HG03097 (cell line): ENCODE measurements at regions not wholly inside any gene's neighbourhood (a gene's known extent, or its start where the extent isn't known, plus 50 kb on each side); places are given as distances from the start of the nearest gene placed in this dataset.
"Not testable (repeated sequence)": the region's sequence is repeated elsewhere in the genome, so short reads cannot be mapped to it uniquely, and the experiment has no call there.

Experiments used
- ATAC-seq: cut with Tn5 transposase; IDR thresholded peaks from one replicate; pipeline ENCODE4 v1.9.1; 2021; ENCODE audit not compliant: unreplicated experiment, low FRiP score

DNA sequence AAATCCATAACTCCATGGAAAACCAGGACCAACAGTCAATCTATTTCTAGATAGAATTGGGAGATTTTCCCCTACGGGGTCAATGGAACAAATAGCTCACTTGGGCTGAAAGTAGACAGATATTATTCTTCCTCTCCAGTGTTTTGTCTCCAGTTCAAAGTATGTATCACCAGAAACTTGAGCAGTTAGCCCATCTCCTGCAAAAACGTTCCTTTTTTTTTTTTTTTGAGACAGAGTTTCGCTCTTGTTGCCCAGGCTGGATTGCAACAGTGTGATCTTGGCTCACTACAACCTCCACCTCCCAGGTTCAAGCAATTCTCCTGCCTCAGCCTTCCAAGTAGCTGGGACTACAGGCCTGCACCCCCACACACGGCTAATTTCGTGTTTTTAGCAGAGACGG, 390.0 kb upstream of the AUTS2 start:
- no peak for ATAC-seq

DNA sequence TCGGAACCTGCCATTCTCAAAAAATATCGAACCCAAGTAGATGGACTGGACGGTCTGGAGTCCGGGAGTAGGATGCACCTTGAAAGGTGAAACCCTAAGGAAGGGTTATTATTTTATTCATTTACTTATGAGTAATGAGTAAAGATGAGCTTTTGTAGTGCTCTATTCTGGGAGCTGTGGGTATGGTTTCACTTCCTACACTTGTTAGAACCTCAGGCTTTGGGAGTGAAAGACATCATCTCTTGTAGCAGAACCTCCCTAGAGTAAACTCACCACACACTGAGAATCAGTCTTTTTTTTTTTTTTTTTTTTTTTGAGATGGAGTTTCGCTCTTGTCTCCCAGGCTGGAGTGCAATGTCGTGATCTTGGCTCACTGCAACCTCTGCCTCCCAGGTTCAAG, 389.4 kb upstream of the AUTS2 start:
- ATAC-seq, result no peak

DNA sequence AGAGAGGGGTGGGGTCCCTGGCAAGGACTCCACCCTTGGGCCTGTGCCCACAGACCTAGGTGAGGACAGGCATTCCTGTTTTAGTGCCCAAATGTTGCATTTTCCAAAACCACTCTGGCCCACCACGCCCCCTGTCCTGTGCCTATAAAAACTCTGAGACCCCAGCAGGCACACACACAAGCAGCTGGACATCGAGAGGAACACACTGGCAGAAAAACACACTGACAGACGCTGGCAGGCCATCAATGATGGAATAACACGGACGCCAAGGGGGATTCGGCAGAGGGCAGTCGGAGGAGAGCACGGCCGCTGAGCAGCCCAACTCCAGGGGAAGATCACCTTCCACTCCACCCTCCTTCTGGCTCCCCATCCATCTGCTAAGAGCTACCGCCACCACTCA, 386.9 kb upstream of the AUTS2 start:
- no peak for ATAC-seq

DNA sequence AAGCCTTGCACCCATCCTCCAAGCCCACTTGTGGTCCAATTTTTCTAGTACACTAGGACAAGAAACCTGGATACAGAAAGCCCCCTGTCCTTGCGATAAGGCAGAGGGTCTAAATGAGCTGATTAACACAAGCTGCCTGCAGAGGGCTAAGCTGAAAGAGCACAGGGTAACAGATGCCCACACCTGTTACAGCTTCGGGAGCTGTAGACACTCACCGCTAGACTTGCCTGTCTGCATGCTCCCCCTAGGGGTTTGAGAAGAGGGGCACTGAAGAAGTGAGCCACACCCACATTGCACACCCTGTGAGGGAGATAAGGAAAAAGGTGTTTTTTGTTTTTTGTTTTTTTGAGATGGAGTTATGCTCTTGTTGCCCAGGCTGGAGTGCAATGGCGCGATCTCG, 386.5 kb upstream of the AUTS2 start:
- no peak for ATAC-seq

DNA sequence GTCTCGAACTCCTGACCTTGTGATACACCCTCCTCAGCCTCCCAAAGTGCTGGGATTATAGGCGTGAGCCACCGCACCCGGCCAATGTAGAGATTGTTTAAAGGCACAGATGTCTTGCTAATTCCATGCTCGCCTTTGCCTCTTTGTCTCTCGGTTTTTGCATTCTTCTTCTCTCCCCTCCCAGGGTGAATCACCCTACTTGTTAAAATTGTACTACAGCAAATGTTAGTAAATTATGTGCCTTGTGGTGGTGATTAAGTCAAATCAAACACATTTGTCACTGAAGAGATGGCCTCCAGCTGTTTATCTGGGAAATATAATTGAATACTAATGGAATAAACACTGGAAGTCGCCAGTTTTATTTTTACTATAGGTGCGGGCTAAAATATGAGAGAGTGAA, 384.4 kb upstream of the AUTS2 start:
- no peak for ATAC-seq

DNA sequence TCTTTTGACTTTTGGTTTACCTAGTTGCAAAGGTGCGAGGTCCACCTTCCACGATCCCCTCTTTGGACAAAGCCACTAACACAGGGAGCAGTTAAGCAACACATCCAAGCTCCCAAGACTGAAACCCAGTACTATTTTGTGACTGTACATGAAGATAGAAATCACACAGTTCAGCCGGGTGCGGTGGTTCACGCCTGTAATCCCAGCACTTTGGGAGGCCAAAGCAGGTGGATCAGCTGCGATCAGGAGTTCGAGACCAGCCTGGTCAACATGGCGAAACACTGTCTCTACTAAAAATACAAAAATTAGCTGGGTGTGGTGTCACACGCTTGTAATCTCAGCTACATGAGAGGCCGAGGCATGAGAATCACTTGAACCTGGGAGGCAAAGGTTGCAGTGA, 382.8 kb upstream of the AUTS2 start:
- not testable (repeated sequence) for ATAC-seq

DNA sequence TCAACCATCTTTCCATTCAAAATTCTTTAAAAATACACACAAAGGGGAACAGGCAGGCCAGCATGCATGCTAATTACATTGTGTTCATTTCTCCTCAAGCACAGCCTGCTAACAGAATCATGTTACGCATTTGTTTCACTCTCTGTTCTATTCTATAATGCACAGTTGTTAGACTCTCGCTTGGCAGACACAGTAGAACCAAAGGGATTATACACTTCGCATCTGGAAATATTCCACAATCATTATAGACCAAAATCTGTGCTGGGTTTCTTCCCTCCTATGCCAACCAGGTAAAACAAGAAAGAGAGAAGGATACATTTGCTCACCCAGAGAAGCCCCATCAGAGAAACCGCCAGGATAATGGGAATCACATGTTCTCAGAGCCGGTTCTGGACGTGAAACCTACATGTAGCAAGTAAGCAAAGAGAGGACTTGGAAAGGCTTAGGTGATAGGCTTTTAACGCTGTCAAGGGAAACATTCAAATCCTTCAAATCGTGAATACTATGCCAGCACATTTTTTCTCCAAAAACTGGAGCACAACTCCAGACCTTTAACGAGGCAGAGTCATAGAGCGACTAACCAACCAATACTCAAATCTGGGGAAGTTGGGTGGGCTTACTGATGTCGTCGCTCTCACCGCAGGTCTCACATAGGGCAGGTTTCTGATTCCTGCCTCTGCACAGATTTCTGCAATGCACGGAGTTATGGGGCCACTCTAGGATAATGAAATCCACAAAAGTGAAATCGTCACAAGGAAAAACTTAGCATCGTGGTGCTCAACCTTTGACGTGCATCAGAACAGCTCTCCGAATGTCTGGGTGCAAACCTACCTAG, 380.5 kb upstream of the AUTS2 start:
- ATAC-seq, result no peak

DNA sequence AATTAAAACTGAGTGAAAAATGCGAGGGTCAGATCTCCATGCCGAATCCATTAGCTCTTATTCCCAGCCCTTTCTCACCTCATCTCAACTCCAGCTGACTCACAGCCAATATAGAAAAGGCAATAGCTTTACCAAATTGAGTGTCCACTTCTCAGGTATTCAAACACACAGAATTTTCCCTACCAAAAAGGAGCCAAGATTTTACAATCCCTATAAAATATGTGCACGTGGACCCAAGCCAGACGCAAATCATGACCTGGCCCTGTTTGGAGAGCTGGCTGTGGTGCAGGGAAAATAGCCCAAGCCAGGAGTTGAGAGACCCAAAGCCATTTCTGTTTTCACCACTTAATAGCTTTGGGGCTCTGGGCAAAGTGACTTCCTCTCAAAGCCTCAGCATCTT, 379.7 kb upstream of the AUTS2 start:
- no peak for ATAC-seq

DNA sequence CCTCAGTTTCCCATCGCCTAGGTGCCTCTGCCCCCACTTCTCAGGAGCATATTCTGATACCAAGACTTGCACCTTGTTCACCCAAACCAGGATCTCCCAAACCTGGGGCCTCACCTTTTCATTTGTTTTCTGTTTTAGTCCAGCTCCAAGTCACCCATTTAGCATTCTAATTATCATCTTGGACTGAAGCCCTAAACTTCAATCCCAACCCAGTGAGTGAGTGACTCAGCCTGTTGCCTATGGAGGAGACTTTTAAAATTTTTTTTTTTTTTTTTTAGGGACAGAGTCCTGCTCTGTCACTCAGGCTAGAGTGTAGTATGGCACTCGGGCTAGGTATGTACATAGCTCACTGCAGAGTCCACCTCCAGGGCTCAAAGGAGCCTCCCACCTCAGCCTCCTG, 378.9 kb upstream of the AUTS2 start:
- ATAC-seq, result no peak

DNA sequence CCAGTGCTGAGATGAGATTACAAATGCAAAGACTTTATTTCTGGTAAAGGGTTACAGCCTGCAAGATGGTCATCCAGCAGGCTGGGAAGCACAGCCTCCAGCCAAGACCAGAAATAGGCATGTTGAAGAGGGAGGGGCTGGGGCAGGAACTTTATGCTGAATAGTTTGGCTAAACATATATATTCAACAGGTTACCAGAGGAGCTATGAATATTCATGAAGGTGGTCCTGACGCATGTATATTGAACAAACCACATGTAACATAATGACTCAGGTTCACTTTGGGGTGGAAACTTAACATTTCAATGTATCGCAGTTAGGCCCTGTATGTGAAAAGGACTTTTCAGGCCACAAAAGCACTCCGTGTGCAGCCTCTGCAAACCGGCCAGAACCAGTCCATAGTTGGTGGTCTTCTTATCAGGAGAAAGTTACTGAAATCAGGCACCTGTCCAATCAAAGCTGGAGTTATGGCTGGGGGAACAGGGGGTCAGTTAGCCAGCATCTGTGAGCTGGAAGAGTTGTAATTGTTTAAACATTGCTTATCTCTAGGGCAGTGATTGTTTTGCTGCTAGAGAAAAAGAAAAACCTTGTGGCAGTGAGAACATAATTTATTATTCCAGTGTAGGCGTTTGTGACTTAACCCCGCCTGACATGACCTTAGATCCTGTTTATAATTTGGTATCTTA, 372.9 kb upstream of the AUTS2 start:
- ATAC-seq, result no peak

DNA sequence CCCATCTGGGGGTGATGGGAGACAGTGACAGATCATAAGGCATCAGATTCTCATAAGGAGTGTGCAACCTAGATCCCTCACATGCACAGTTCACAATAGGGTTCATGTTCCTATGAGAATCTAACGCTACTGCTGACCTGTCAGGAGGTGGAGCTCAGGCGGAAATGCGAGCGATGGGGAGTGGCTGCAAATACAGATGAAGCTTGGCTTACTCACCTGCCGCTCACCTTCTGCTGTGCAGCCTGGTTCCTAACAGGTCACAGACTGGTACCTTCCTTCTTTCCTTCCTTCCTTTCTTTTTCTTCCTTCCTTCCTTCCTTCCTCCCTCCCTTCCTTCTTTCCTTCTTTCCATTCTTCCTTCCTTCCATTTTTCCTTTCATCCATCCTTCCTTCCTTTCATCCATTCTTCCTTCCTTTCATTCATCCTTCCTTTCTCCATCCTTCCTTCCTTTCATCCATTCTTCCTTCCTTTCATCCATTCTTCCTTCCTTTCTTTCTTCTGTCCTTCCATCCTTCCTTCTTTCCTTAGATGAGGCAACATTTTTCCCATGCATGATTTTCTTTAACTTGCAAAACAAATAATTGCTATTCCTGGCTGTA, 370.0 kb upstream of the AUTS2 start:
- ATAC-seq, result no peak

DNA sequence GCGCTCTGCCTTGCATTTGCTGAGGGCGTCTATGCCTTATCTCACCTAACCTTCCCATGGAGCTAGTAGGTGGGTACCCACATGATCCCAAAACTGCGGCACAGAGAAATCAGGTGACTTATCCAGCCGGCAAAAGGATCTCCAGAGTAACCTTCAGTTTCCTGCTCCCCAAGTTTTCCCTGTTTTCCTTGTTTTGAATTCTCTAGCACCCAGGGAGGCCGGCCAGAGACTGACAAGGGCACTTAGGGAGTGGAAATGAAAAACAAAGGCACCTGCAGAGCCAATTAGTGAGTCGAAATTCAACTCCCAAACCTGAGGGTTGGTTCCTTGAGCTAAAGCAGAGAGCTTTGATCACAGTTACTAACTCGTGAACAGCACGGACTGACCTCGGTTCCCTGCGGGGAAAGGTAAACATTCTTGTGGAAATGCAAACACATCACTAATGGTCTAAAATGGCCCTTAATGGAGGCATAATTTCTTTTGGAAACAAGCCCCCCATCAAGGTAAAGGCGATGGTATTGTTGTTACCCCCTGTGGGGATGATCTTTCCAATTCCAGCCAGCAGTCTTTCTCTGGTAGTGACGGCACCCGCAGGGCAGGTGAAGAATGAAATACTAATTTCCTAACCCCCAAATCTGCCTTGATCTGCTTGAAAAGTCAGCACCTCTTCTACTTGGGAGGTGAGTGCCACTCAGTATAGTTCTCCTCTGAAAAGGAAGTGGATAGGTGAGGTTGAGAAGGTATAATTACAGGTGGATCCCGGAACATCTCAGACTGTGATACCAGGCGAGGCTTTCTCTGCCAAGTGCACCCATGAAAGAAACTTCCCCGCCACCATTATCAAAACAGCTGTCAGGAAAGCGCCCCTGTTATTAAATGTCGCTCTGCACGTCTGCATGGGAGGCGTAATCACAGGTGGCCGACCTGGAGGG, 365.6 kb upstream of the AUTS2 start:
- no peak for ATAC-seq

DNA sequence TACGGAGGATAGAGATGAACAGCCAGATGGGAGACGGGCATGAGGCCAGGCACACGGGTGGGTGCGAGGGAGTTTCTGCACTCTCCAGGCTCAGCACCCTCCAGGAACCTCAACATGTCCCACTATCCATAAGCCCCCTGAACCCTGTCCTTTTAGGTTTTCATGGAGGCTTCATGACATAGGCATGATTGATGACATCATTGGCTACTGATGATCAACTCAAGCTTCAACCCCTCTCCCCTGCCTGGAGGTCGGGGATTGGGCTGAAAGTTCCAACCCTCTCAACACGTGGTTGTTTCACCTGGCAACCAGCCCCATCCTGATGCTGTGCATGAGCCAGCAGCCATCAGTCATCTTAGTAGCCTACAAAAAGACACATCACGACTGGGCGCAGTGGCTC, 360.7 kb upstream of the AUTS2 start:
- ATAC-seq, result no peak

DNA sequence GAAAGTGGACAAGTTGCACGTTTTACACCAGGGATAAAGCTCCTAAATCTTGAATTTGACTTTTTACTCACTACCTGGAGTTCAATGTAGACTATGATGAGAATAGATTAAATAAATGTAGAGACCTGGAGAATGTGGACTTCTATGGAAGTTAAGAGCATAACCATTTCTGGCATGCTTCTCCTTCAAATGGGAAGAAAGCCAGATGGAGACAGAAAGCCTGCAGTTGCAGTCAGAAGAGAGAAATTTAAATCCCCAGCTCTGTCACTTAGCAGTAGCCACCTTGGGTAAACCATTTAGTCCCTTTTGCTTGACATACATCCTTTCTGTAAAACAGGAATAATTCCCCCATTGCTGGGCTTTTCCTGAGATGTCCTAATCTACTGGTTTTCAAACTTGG, 355.3 kb upstream of the AUTS2 start:
- no peak for ATAC-seq

DNA sequence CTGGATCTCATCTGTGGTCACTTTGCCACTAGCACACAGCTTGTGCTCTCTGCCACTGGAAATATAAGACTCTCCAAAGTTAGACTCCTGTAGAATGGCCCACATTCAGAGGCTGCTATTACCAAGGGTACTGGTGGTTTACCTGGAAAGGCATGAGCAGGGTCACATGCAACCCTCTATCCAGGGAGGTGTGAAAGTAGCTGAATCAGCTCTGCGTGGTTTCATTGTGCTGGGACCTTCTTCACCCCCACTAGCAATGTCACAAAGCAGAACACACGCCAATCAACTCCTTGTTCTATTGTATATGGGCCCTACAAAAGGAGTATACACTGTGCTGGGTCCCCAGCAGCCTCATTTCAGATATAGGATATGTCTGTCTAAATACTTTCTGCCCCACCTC, 353.6 kb upstream of the AUTS2 start:
- ATAC-seq, result no peak

DNA sequence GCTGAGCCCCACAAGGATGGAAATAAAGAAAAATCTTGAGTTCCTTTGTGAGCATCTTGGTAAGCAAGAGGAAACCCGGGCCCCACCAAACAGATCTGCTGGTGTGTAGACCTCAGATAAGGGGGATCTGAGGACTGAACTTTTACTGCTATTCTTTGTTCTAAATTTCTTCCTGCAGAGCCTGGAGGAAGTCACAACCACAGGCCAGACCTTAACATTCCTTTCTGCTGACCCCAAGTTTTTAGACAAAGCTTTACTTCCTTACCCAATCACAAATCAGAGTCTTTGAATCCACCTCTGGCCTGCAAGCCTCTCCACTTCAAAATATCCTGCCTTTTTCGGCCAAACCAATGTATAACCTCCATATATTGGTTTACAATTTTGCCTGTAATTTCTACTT, 352.6 kb upstream of the AUTS2 start:
- no peak for ATAC-seq

DNA sequence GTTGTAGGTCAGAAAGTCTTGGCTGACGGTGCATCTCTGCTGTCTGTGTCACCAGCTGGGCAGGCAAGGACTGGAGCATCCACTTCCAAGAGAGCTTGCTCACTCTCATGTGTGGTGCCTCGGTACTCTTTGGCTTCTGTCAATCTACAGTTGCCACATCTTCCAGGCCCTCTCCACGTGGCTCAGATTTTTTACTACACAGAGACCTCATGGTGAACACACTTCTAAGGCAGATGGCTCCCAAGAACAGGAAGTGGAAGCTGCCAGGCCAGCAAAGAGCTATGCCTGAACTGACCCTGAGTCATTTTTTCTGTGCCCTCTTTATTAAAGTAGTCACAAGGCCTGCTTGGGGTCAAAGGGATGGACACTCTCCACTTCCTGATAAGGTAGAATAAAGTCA, 351.5 kb upstream of the AUTS2 start:
- no peak for ATAC-seq

DNA sequence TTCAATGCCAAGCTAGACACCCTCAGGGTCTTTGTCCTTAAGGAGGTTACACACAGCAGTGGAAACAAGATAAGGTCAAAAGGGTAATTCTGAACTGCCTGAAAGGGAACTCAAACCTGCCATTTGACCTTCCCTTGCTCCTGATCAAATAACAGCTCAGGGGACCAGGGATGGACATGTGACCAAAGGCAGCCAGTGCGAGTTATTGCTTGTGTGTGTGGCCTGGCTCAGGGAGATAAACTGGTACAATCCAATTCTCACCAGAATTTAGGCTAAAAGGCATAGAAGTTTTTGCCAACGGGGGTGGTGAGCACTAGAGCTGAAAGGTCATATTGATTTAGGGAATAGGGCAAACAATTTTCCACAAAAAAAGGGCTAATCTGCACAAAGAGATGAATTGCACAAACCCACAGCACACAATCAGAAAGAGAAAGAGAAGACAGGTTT, 349.9 kb upstream of the AUTS2 start:
- ATAC-seq, result not testable (repeated sequence)

DNA sequence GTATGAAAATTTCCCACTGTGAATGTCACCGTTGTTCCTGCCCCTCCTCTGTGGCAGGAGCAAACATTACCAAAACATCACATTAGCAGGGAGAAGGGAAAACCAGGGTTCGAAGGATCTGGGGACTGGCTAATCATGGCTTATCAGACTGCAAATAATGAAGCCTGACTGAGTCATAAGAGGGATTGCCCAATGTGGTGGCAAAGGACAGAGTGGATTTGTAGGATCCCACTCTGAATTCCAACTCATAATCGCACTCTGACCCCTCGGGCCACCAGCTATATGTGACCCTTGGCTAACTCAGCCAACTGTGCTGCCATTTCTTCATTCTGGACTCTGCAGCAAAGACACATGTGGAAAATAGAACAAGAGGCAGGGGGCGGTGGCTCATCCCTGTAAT, 347.3 kb upstream of the AUTS2 start:
- no peak for ATAC-seq

DNA sequence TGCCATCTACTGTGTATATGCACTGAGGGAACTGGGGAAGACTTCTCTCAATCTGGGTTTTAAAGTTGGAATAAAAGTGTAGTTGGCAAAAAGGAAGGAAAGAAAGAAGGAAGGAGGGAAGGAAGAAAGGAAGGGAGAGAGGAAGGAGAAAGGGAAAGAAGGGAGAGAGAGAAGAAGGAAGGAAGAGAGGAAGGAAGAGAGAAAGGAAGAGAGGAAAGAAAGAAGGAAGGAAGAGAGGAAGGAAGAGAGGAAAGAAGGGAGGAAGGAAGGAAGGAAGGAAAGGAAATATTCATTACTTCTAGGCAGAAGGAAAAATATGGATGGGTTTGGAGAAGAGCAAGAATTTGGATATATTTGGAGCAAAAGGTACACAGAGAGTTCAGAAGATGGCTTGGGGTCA, 343.6 kb upstream of the AUTS2 start:
- no peak for ATAC-seq

DNA sequence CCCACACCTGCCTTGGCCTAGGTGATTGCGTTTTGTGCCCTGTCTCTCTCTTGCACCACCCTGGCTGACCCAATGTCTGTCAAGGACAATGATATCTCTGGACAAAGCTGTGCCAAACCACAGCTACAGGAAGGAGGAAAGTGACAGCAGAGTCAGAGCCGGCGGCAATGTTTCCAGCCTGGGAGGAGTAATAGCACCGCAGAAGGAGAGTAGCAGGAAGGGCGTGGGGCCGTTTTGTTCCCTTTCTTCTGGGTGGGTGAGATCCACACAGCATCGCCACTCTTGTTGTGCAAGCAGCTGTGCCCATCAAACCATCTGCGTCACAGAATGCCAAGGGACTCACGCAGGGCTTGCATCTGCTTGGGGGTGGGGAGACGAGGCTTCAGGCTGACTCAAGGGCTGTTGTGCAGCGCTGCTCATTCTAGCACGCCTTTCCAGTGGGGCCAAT, 341.6 kb upstream of the AUTS2 start:
- no peak for ATAC-seq
